Activated CD4-positive, CD25-positive, alpha-beta regulatory T cell treated with anti-CD3 and anti-CD28 coated beads, Interleukin-2, amount 50 U/mL, for 24 hours (primary cell): ENCODE measurements at regions not wholly inside any gene's neighbourhood (a gene's known extent, or its start where the extent isn't known, plus 50 kb on each side); places are given as distances from the start of the nearest gene placed in this dataset.
A peak's percentile ranks its signal among the peaks of the same experiment; 100 is the strongest.
"Not testable (repeated sequence)": the region's sequence is repeated elsewhere in the genome, so short reads cannot be mapped to it uniquely, and the experiment has no call there.

ENCODE experiments used
- ATAC-seq, 2 donors: fragments of 150-1000 bp; cut with Tn5 transposase; one replicate each; pipeline ENCODE4 v1.10.0; 2021; ENCODE audit warnings: mild to moderate bottlenecking in 1 of 2, moderate library complexity in 1 of 2

- ATAC-seq, result no peak
Observed at GRCh38 chr20:29296256-29297230, 1960.9 kb upstream of the DEFB115 start.

GRCh38 chr20:29297411-29298270 is 1959.8 kb upstream of the DEFB115 start:
- ATAC-seq, result no peak

- no peak for ATAC-seq
Observed at GRCh38 chr20:29298271-29298590, 1959.2 kb upstream of the DEFB115 start.

GRCh38 chr20:29298759-29299613 is 1958.5 kb upstream of the DEFB115 start:
- no peak for ATAC-seq

GRCh38 chr20:29299811-29300578 is 1957.5 kb upstream of the DEFB115 start:
- ATAC-seq, result no peak

- ATAC-seq, result no peak
Observed at GRCh38 chr20:29300579-29301551, 1956.6 kb upstream of the DEFB115 start.

GRCh38 chr20:29301624-29302259 is 1955.7 kb upstream of the DEFB115 start:
- no peak for ATAC-seq

- ATAC-seq, result no peak
Observed at GRCh38 chr20:29302979-29303644, 1954.4 kb upstream of the DEFB115 start.

- ATAC-seq, result peak in 1 of 2 donors; percentile 49
Observed at GRCh38 chr20:29306390-29307072, 1950.9 kb upstream of the DEFB115 start.

GRCh38 chr20:29307484-29307883 is 1950.0 kb upstream of the DEFB115 start:
- ATAC-seq, result not testable (repeated sequence)

GRCh38 chr20:29308956-29309355 is 1948.5 kb upstream of the DEFB115 start:
- ATAC-seq, result not testable (repeated sequence)

GRCh38 chr20:29309481-29309880 is 1948.0 kb upstream of the DEFB115 start:
- ATAC-seq, result not testable (repeated sequence)

GRCh38 chr20:29311046-29311445 is 1946.4 kb upstream of the DEFB115 start:
- not testable (repeated sequence) for ATAC-seq

- not testable (repeated sequence) for ATAC-seq
Observed at GRCh38 chr20:29312679-29313078, 1944.8 kb upstream of the DEFB115 start.

- ATAC-seq, result no peak
Observed at GRCh38 chr20:29313481-29313880, 1944.0 kb upstream of the DEFB115 start.

GRCh38 chr20:29314294-29314693 is 1943.2 kb upstream of the DEFB115 start:
- no peak for ATAC-seq

- no peak for ATAC-seq
Observed at GRCh38 chr20:29318871-29319461, 1938.5 kb upstream of the DEFB115 start.

- ATAC-seq, result no peak
Observed at GRCh38 chr20:29319725-29320124, 1937.7 kb upstream of the DEFB115 start.
